ENCODE measurements at regions not wholly inside any gene's neighbourhood (a gene's known extent, or its start where the extent isn't known, plus 50 kb on each side); places are given as distances from the start of the nearest gene placed in this dataset.

- TF ChIP-seq ZNF462 (CRISPR knock-in tag; IDR thresholded peaks at IDR 0.05) (no peak), JUNB (IDR thresholded peaks at IDR 0.05; ENCODE audit: unreplicated experiment) (no peak), EZH2phosphoT487 (IDR thresholded peaks at IDR 0.05; ENCODE audit: unreplicated experiment) (no peak), POLR2AphosphoS5 (IDR thresholded peaks at IDR 0.05; ENCODE audit: low read depth) (no peak), CREB1 (CRISPR knock-in tag; IDR thresholded peaks at IDR 0.05; ENCODE audit: low read depth) (no peak), STAT1 (IDR thresholded peaks at IDR 0.05; ENCODE audit: unreplicated experiment) (no peak)
Observed at GRCh38 chr9:108600896-108601295, 254.9 kb downstream of the ACTL7B start (continued).

GRCh38 chr9:108599571-108599970 lies 256.2 kb downstream of the ACTL7B start:
- Mint-ChIP-seq H3K27me3 (ENCODE audit: insufficient read depth, low read depth, poor library complexity) (no peaks in the 10 kb centered on the region), H3K27ac (no peak overlapping the region), H3K4me3 (no peak overlapping the region), H3K4me1 (peaks cover 10% of the 10 kb centered on the region), H3K36me3 (ENCODE audit: low read depth) (no peaks in the 10 kb centered on the region; the same call in 2 of the 3 replicates), H3K9me3 (no peaks in the 10 kb centered on the region; the same call in 2 of the 3 replicates)
- Histone ChIP-seq H3K4me3 (no peak overlapping the region), H3K27me3 (ENCODE audit: insufficient read depth) (no peaks in the 10 kb centered on the region), H3K79me2 (replicated peaks; ENCODE audit: insufficient read depth) (no peaks in the 10 kb centered on the region), H3K4me2 (no peak overlapping the region), H3K27ac (ENCODE audit: low read depth) (no peak overlapping the region), H2AFZ (no peak overlapping the region), H3K36me3 (ENCODE audit: insufficient read depth) (no peaks in the 10 kb centered on the region), H3F3A (replicated peaks; ENCODE audit: low read depth) (no peaks in the 10 kb centered on the region), H3K9me2 (ENCODE audit: insufficient read depth) (peaks cover 10% of the 10 kb centered on the region; the same call in 1 of the 2 replicates), H3K4me1 (ENCODE audit: insufficient read depth) (no peaks in the 10 kb centered on the region; the same call in 1 of the 2 replicates), H4K20me1 (replicated peaks; ENCODE audit: insufficient read depth) (no peaks in the 10 kb centered on the region)
- DNase-seq (ENCODE audit: low spot score): no peak
- no peak for ATAC-seq
- no peak for TF ChIP-seq POLR2AphosphoS5 (IDR thresholded peaks at IDR 0.05; ENCODE audit: low read depth)
- TF ChIP-seq JUNB (IDR thresholded peaks at IDR 0.05; ENCODE audit: unreplicated experiment): no peak
- TF ChIP-seq EZH2phosphoT487 (IDR thresholded peaks at IDR 0.05; ENCODE audit: unreplicated experiment): no peak
- TF ChIP-seq ZNF462 (CRISPR knock-in tag; IDR thresholded peaks at IDR 0.05): no peak
- no peak for TF ChIP-seq STAT1 (IDR thresholded peaks at IDR 0.05; ENCODE audit: unreplicated experiment)

All from GM23338 (cell line).